Fibroblast of mammary gland (primary cell): ENCODE measurements at regions not wholly inside any gene's neighbourhood (a gene's known extent, or its start where the extent isn't known, plus 50 kb on each side); places are given as distances from the start of the nearest gene placed in this dataset.

ENCODE experiments used
- DNase-seq: peaks from one replicate; pipeline ENCODE4 v3.0.0-alpha.2; 2010; ENCODE audit warnings: low read depth
- H3K4me3 ChIP-seq: 2 replicates; pipeline ENCODE4 v1.5.1; 2011; ENCODE audit warnings: low read depth, mild to moderate bottlenecking, low read length, moderate library complexity; ENCODE audit not compliant: control insufficient read depth
- CTCF ChIP-seq: conservative IDR thresholded peaks from 2 replicates; pipeline ENCODE4 v1.5.1; 2011; ENCODE audit warnings: low read depth, low read length, inconsistent platforms; ENCODE audit not compliant: control insufficient read depth, insufficient read depth

DNA sequence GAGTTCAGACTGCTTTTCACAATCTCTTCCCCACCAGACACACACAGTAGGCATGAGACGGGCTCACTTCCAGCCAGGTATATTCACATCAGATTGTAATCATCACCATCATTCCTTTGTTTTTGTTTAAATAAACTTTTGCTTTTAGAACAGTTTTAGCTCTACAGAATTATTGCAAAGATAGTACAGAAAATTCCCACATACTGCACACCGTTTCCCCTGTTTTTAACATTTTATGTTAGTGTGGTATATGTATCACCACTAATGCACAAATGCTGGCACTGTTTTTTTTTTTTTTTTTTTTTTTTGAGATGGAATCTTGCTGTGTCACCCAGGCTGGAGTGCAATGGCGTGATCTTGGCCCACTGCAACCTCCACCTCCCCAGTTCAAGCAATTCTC lies 83.3 kb upstream of the ANO1 start:
- TF ChIP-seq CTCF = no peak
- DNase-seq = no peak
- no peak overlapping the region for H3K4me3 ChIP-seq

GRCh38 chr11:69995697-69996096 lies 82.4 kb upstream of the ANO1 start:
- DNase-seq = no peak
- no peak overlapping the region for H3K4me3 ChIP-seq
- no peak for TF ChIP-seq CTCF

DNA sequence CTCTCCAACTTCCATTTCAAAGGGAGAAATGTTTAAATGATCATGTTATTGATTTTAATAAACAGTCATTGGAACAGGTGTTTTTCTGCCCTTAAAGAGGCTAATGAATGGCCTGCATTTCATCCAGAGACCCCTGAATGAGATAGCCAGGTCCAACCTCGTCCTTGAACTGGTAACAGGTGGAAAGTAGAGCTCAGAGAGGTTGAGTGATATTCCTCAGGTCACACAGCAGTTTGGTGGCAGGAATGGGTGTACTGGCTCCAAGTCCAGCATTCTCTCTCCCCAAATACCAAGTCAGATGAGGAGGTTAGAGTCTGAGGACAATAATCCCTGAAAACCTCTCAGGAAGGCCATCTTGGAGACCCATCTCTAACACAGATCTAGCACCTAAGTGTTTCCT lies 81.7 kb upstream of the ANO1 start:
- H3K4me3 ChIP-seq = no peak overlapping the region
- DNase-seq = no peak
- TF ChIP-seq CTCF = no peak

- TF ChIP-seq CTCF = no peak
- no peak overlapping the region for H3K4me3 ChIP-seq
- no peak for DNase-seq
Observed at GRCh38 chr11:69997352-69997751, 80.8 kb upstream of the ANO1 start.

DNA sequence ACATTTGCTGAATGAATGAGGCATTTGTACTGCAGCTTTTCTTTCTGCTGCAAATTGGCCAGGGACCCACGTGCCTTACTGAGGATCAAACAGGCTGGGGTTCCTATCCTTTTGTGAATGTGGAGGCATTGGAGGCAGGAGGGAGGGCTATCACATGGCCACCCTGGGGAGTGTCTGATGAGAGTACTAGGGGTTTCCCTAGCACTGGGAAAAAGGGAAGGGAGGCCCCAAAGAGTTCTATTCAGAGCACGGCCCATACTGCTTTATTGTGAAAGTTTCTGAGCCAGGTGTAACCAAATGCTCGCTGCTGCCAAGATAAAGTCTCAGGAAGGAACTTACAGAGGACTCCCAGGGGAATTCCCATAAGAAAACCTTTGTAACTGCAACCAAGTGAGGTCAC lies 78.4 kb upstream of the ANO1 start:
- TF ChIP-seq CTCF = no peak
- DNase-seq = no peak
- no peak overlapping the region for H3K4me3 ChIP-seq

DNA sequence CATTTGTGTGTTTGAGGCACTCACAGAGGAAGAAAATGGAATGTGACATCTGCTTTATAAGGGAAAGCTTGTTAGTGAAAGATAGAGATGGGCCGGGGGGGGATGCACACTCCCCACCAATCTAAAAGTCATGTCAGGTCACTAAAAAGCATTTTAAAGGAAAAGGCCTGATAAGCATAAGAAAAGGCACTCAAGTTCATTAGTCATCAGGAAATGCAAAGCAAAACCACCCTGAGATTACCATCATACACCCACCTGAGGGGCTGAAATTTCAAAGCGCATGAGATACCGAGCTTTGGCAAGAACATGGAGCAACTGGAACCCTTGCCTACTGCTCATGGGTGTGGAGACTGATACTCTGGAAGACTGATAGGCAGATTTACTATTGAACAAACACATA lies 77.9 kb upstream of the ANO1 start:
- TF ChIP-seq CTCF = no peak
- no peak for DNase-seq
- no peak overlapping the region for H3K4me3 ChIP-seq

DNA sequence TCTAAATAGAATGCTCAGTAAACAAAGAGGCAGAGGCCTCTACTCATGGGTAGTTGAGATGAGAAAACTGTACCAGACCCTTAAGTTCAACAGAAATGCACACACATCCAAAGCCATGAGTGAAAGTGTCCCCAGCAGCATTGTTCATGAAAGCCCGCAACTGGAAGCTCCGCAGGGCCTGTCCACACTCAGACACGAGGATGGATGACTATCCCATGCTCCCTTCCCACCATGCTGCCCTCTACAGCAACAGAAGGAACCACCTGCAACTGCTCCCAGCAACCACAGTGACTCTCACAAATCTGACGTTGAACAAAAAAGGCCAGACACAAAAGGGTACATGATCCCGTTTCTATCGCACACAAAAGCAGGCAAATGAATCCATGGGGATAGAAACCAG lies 76.9 kb upstream of the ANO1 start:
- no peak for DNase-seq
- TF ChIP-seq CTCF = no peak
- H3K4me3 ChIP-seq = no peak overlapping the region
